GM12872 (cell line): ENCODE measurements at regions not wholly inside any gene's neighbourhood (a gene's known extent, or its start where the extent isn't known, plus 50 kb on each side); places are given as distances from the start of the nearest gene placed in this dataset.

ENCODE experiments used
- TF ChIP-seq, protein P1 (sequence below): IDR thresholded peaks from 3 replicates; pipeline ENCODE4 v1.5.1; 2011; ENCODE audit warnings: low read depth, mild to moderate bottlenecking, low read length, moderate library complexity; ENCODE audit not compliant: insufficient read depth

DNA sequence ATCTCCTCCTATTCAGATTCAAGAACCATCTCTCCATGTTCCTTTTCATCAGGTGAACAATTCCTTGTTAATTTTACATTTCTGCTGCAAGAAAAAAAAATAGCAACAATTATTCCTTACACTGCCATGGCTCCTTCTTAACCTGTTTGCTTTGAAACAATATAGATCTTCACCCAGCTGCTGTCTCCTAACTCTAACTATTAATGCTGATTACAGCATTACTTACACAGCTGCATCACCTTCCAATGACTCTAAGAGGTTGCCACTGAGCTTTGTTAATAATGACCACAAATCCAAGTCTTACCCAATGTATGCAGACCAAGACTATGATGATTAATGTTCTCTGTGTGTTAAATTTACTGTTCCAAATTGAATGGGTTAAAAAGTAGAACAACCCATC lies 541.4 kb downstream of the TOX3 start:
- TF ChIP-seq, protein P1, sequence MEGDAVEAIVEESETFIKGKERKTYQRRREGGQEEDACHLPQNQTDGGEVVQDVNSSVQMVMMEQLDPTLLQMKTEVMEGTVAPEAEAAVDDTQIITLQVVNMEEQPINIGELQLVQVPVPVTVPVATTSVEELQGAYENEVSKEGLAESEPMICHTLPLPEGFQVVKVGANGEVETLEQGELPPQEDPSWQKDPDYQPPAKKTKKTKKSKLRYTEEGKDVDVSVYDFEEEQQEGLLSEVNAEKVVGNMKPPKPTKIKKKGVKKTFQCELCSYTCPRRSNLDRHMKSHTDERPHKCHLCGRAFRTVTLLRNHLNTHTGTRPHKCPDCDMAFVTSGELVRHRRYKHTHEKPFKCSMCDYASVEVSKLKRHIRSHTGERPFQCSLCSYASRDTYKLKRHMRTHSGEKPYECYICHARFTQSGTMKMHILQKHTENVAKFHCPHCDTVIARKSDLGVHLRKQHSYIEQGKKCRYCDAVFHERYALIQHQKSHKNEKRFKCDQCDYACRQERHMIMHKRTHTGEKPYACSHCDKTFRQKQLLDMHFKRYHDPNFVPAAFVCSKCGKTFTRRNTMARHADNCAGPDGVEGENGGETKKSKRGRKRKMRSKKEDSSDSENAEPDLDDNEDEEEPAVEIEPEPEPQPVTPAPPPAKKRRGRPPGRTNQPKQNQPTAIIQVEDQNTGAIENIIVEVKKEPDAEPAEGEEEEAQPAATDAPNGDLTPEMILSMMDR: no peak

DNA sequence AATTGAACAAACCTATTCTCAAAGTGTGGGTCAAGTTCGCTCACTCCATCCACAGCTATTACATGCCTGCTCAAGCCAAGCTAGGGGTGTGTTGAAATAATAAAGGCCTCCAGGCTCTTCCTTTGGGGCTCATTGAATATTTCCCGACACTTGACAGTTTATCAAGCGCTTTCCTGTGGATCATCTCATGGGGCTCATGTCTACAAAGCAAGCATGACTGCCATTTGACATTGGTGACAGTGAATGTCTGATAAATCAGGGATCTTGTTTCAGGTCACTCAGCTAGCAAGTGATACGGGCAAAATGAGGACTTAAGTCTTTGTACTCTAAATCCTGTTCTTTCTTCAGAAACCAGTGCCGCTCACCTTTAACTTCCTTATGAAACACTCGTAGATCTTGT lies 542.6 kb downstream of the TOX3 start:
- TF ChIP-seq, protein P1: no peak

DNA sequence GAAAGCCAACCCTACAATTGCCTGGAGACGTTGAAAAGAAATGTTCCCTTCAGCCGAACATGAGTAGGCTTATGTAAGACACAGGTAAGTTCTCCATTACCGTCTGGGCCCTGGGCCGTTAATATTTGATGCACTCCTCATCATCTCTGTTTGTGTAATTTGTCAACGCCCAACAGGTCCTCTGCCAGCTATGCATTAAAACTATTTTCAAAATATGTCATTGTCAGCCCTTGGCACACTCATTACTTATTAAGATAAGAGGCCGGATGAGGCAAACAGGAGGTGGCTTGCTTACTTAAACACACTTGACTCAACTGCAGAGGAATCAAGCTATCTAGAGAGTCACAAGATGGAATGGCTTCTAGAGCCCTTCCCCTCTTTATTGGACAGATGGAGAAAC lies 544.9 kb downstream of the TOX3 start:
- TF ChIP-seq, protein P1: no peak

DNA sequence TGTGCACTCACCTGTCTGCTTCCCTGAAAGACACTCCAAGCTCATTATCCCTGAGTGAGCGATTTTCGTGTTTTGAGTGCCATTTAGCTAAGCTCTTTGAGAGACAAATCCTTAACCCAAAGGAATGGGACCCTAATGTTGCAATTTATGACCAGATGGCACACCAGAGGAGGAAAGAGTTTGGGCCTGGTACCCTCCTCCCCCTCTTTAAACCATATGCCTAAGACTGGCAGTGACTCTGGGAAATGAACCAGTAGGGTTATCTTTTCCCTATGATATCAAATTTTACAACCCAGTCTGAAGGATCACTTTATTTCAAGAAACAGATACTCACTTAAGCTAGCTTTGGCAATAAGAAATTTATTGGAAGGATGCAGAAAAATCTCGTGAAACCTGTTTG lies 550.4 kb downstream of the TOX3 start:
- TF ChIP-seq, protein P1: no peak

DNA sequence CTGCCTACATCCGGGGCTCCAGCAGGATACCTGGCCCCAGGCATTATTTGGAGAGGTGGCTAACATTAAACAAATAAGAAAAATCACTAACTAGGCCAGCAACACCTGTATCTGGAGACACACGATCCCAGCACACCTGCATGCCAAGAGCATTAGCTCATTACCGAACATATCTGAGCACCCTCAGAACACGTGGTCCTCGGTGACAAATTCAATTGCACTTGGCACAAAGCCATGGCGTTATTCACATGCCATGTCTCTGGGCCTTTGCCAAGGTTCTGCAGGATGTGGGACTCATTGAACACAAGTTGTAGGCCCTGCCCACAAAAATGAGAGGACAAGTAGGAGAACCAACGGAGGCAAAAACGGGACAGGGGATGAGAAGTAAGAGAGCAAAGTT lies 552.3 kb downstream of the TOX3 start:
- TF ChIP-seq, protein P1: no peak

DNA sequence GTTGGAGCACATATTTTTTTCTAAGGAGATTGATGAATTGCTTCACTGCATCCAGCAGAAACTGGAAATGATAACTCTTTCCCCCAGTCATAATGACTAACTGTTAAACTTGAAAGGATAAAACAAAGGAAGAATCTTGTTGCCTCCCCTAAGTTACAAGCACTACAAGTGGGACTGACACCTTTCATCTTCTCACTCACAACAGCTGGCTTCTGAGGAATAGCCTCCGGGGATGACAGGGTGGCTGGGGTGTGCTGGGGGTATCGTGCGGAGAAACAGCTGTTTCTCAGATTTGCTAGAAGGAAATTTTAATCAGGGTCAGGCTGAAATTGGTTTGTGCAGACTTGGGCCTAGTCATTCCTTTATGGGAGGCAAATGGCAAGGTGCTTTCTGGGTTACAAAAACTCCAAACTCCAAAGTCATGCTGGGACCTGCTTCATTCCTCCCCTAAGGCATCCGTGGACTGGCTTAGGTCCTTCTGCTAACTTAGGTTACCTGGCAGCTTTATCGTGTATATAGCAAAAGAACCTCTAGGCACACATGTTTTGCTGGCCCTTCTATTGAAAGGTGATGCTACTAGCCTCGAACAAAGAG lies 557.2 kb downstream of the TOX3 start:
- TF ChIP-seq, protein P1: no peak

DNA sequence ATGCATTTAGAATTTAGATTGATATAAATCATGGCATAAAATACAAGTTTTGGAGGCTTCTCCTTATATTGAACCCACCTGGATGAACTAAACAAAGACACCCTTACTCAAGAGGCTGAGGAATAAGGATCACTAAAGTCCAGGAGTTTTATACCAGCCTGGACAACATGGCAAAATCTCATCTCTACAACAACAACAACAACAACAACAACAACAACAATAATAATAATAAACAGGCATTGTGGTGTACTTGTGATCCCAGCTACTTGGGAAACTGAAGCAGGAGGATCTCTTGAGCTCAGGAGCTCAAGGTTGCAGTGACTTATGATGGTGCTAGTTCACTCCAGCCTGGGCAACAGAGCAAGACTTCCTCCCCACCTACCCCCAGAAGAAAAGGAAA lies 558.0 kb downstream of the TOX3 start:
- TF ChIP-seq, protein P1: no peak
